ENCODE measurements at regions not wholly inside any gene's neighbourhood (a gene's known extent, or its start where the extent isn't known, plus 50 kb on each side); places are given as distances from the start of the nearest gene placed in this dataset.

DNA sequence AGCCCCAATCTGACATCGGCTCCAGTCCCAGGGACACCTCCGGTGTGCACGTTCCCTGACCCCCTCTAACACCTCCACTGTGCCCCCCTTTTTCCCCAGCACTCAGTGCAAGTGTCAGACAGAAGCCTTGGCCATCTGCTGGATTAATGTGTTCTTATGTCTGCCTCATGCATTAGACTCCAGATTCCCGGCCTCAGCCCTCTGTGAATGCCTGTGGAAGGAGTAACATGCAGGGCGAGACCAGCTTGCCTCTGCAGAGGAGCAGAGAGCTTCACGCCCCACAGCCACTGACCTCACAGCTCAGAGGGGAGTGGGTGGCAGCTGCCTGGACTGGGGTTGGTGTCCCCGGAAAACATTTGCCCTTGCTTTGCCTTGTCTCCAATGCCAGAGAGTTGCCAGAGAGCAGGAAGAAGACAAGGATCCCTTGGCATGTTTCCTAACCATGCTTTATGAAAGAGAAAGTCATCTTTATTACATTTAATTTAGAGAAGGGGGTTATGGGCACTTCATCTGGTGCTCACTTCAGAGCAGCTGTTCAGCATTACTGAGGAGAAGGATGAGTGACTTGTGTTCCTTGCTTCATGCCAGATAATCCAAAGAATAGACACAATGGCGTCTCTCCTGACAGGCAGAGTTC is 91.6 kb upstream of the CXCL12 start:
- DNase-seq (ENCODE audit: low read depth, low spot score): no peak

DNA sequence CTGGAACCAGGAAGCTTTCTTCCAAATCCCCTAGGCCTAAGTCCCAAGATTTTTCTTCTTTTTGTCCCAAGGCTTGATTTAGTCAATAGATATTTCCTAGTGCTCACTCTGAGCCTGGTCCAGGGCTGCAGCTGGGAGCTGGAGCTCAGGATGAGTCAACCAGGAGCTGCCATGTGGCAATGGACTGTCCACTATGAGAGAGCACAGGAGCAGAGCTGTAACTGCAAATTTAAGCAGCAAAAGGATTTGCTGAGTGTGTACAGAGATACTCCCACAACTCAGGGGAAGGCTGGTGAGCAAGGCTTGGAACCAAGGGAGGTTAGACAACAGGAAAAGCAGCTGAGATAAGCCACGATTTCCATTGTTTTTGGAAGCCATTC is 92.1 kb upstream of the CXCL12 start:
- DNase-seq (ENCODE audit: low read depth, low spot score): no peak

DNA sequence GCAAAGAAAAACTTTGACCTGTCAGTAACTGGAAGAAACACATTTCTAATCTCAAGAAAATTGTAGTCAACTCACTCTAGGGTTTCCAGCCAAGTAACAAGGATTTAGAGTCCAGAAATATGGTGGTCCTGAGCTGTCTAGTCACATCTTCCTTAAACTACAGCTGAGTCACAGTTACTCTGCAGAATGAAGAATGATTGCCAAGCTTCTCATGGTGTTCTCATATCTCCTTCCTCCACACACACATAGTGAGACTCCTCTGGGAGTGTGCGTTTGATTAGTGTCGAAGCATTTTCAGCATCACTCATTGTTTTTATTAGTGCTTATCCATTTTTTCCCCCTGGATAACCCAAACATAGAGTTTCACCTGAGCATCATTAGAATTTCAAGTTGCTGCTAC is 93.1 kb upstream of the CXCL12 start:
- no peak for DNase-seq (ENCODE audit: low read depth, low spot score)

DNA sequence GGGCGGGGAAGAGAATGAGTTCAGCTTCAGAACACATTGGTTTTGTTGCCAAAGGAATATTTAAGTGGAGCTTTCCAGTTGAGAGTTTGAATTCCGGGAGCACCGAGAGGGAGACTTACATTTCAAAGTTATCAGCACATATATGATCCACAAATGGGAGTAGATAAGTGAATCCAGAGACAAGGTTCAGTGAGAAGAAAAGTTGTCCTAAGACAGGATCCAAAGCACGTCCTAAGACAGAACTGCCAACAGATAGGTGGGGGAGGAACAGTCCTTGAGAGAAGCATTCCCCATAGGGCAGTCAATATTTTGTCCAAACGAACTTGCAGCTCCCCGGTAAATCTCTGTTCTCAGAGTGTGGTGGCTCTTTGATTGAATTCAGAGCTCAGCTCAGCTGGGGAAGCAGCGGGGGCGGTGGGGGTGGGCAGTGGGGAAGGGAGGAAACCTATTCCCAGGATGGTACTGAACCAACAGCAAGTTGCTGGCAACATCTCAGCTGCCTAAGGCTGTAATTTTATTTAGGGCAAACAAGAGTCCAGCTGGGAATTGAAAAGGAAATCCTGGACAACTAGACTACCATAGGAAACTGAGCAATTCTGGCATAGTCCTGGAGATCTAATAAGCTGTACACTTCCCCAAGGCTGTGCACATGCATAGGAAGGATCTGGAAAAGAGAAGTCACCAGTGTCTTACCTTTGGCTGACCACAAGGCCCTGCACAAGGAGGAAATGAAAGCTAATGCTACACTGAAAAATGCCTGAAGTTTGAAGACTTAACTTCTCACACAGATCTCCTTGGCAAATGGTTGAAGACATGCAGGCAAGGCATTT is 94.2 kb upstream of the CXCL12 start:
- DNase-seq (ENCODE audit: low read depth, low spot score): no peak

DNA sequence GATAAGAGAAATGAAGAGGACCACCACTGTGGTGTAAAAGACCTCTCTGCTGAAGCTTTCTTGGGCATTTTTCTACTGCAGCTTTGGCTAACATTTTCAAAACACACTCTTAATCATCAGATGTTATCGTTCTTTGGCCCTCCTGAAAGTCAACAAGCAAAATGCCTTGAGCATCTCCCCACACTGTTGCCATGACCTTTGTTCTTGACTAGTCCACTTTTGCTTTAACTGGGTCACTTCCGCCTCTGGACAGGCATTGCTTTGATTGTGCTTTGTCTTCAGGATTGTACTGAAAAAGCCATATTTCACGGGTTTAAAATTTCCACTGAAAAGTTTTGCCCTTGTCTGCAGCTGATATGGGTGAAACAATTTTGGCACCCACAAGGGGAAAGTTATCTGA is 107.8 kb upstream of the CXCL12 start:
- no peak for DNase-seq (ENCODE audit: low read depth, low spot score)

DNA sequence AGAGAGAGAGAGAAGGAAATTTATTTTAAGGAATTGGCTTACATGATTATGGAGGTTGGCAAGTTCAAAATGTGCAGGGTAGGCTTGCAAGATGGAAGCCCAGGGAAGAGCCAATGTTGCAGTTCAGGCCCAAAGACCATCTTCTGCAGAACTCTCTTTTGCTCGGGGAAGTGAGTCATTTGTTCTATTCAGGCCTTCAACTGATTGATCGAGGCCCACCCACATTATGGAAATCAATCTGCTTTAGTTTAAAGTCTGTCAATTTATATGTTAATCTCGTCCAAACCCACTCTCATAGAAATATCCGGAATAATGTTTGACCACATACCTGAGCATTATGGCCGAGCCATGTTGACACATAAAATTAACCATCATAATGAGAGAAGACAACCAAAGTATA is 113.3 kb upstream of the CXCL12 start:
- DNase-seq (ENCODE audit: low read depth, low spot score): no peak

DNA sequence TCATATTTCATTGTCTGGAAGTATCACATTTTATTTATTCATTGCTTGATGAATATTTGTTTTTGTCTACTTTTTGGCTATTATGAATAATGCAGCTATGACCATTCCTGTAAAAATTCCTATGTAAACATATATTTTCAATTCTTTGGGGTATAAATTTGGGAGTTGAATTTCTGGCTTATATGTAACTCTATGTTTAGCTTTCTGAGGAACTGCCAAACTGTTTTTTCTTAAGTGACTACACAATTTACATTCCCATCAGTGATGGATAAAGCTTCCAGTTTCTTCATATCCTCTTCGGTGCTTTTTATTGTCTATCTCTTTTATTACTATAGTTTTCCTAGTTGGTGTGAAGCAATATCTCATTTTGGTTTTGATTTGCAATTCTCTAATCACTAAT is 115.6 kb upstream of the CXCL12 start:
- DNase-seq (ENCODE audit: low read depth, low spot score): no peak

DNA sequence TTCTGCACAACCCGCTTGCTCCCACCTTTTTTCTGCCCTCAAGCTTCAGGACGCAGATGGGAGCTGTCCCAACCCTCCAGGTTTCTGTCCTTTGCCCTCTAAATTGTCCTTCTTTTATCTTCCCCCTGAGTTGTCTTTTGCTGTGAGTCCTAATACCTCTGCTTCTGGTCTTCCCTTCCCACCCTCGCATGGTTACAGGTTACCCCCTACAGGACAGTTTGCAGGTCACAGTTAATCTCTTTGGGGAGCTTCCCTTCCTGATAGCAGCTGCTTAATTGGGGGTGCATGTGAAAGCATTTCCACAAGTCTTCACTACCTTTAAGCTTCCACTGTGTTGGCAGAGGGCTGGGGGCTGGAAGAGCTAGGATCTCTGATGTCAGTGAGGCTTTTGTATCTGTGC is 121.5 kb upstream of the CXCL12 start:
- no peak for DNase-seq (ENCODE audit: low read depth, low spot score)

DNA sequence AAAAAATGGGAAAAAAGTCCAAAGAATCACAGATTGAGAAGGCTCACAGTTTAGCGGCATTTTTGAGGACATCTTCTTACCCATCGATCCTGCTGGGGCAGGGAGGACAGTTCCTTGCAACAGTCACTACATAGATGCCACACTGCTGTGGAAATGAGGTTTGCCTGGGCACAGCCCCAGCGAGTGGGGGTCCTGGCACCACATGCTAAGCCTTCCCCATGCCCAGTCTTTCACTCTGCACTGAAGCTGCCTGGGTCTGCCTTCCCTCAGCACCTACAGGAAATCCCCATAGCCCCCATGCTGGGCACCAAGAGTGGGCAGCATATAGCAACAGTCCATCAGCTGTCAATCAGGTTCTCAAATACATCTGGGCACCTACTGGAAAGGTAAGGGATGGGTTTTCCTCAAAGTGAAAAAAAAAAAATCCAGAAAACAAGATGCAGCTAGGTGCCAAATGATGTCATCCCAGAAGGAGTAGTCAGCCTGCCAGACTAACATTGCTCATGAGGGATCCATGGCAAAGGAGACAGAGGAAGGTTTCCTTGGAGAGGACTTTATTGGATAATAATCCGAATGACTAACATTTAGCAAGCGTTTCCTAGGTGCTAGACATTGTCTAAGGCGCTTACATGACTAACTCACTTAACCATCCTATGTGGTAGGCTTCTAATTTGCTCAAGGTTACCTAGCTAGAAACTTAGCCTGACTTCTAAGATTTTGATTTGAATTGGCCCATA is 125.7 kb upstream of the CXCL12 start:
- no peak for DNase-seq (ENCODE audit: low read depth, low spot score)

DNA sequence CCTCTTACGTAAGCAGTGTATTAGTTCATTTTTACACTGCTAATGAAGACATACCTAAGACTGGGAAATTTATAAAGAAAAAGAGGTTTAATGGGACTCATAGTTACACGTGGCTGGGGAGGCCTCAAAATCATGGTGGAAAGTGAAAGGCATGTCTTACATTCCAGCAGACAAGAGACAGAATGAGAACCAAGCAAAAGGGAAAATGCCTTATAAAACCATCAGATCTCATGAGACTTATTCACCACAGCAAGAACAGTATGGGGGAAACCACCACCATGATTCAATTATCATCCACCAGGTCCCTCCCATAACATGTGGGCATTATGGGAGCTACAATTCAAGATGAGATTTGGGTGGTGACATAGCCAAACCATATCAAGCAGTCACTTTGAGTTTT is 126.3 kb upstream of the CXCL12 start:
- no peak for DNase-seq (ENCODE audit: low read depth, low spot score)

DNA sequence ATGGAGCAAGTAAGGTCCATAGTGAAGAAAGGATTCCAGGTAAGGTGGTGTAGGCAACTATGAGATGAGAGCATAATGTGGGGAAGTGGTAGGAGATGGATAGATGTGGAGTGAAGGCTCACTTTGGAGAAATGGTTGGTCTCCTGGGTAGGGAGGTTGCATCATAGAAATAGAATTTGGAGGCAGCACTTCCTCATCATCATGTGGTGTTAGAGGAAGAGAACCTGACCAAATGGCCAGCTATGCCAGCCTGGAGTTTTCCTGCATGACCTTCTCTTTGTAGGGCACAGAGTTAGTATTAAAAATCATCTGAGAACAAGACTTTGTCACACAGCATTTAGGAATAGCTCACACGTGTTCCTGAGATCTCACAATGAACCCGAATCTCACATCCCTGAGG is 126.7 kb upstream of the CXCL12 start:
- no peak for DNase-seq (ENCODE audit: low read depth, low spot score)

DNA sequence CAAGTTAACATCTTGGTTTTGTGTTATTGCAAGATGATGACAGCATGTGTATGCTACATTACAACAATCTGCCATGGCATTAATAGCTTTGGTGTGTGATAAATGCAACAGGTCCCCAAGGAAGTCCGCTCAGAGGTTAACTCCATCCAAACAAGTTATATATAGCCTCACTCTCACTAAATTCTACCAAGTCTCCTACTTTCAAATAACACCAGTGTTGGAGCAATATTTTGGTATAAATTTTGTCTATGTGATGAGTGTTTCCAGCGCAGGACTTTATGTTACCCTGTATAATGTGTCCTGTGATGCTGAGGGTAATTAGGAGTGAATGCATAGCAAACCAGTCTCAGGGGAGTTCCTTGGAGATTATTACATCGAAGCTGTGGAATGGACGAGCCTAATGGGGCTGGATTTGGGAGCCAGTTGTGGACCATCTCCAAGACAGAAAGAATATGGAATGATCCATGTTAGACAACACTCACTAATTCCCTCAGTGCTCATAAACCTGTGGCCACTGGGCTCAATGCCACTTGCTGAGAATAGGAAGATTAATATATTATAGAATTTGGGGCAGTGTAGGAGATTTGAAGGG is 127.6 kb upstream of the CXCL12 start:
- no peak for DNase-seq (ENCODE audit: low read depth, low spot score)

DNA sequence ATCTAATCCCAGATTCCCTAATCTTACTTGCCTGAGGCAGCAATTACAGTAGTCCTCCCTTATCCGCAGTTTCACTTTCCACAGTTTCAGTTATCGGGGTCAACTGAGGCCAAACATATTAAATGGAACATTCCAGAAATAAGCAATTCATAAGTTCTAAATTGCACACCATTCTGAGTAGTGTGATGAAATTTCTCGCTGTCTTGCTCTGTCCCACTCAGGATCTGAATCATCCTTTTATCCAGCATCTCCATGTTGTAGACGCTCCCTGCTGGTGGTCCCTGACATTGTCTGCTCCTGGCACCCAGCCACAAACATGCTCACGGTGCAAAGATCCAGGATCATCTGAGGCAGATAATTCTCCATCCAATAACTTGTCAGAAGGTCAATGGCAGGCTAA is 128.7 kb upstream of the CXCL12 start:
- DNase-seq (ENCODE audit: low read depth, low spot score): no peak

DNA sequence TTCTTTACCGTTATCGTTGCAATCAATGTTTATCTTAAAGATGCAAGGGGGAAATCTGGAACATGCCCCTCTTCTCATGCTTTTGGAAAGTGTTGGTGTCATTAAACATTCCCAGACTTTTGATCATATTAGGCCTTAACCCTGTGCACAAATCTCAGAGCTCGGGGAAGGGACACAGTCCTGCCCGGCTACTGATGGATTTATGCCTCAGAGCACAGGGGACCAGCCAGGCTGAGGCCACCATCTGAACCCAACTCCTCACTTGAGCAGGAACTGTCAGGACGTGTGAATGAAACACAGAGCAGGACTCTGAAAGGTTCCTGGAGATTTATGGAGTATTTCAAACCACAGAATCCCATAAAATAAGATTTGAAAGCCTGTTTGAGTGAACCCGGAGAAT is 132.0 kb upstream of the CXCL12 start:
- DNase-seq (ENCODE audit: low read depth, low spot score): no peak

DNA sequence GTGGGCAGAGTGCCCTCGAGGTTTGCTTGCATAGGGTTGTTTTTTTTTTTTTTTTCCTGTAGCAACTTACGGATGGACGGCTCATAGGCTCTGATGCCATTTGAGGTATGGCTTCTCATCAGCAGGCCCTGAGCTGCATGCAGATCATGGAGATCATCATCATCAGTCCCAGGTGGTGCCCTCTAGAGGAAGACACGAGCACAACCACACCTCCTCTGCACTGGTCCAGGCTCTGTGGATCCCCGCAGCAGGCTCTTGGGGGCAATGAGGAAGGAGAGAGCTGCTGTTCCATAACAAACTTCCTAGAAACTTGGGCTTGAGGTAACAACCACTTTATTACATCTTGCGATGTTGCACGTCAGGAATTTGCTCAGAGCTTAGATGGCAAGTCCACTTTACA is 132.7 kb upstream of the CXCL12 start:
- no peak for DNase-seq (ENCODE audit: low read depth, low spot score)

DNA sequence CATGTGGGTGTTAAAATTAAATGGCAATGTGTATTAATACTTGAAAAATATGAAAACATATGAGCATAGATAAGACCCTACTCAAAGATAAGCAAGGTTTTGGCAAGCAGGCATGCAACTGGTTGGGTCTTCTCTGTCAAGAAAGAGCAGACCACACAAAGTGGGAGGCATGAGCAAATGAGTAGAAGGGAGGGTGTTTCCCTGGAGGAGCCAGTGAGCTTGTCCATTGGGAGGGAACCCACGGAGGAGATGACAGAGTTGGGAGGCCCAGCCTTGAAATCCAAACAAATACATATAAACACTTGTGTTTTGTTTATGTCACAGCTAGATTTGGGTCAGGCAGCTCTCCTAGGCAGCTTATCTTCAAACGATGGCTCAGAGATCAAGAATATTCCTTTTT is 134.5 kb upstream of the CXCL12 start:
- DNase-seq (ENCODE audit: low read depth, low spot score): no peak

DNA sequence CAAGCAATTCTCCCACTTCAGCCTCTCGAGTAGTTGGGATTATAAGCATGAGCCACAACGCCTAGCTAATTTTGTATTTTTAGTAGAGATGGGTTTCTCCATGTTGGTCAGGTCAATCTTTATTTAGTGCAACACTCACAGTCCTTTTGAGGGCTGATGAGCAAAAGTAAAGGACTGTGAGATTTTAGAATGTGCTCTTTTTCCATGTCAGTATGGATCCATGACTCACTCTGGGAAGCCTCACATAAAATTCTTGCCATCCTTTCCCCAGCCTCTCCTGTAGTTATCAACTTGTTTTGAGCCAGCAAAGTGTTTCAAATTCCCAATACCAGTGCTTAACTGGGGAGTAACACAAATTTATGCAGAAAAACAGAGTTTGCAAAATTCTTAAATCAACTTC is 135.8 kb upstream of the CXCL12 start:
- no peak for DNase-seq (ENCODE audit: low read depth, low spot score)

DNA sequence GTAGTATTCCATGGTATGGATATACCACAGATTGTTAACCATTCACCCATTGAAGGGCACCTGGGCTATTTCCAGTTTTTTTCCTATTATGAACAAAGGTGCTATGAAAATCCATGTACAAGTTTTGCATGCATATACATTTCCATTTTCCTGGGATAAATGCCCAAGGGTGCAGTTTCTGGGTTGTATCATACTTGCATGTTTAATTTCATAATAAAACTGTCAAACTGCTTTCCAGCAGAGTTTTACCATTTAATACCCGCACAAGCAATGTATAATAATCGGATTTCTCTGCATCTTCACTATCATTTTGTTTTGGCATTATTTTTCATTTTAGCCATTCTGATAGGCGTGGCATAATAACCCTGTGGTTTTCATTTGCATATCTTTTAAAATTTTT is 154.3 kb upstream of the CXCL12 start:
- DNase-seq (ENCODE audit: low read depth, low spot score): no peak

DNA sequence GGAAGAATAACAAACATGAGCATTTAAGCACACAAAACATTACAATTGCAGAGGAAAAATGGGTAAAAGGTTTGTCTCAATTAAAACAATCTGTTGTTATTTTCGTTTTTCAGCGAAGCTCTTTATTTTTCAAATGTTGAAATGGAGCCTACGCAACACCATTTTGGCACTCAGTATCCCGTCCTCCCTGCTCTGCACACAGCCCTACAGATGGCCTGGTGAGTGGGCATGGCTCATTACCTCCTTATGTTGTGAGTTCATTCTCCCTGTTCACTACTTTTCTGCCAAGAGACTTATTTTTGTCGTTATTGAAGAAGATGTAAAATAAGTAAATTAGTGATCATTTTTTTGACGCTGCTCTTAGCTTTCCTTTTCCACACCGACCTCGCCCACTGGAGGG is 167.8 kb upstream of the CXCL12 start:
- no peak for DNase-seq (ENCODE audit: low read depth, low spot score)

DNA sequence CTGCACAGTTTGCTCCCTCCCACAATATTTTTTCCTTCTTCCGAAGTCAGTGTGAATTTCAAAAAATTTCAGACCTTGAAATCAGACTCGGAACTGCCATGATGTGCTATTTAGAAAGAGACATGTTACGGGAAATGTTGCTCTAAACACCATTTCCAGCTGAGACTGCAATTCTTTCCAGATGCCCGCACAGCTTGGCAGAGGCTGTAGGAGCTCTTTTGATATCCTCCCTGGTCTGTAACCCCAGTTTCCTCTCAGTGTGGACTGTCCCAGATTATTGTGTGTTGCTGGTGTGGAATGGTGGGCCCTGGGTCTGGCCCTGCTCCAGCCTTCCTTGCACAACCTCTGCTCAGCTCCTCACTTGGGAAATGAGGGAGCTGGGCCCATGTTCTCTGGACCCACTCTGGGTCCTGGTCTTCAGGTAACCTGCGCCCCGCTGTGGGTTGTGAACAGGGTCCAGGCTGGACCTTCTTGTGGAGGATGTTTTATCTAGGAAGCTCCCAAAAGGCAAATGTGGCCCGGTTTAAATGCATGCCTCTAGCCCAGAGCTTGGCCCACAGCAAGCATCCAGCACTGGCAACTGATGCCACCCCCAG is 172.8 kb upstream of the CXCL12 start:
- DNase-seq (ENCODE audit: low read depth, low spot score): peak; percentile 82

DNA sequence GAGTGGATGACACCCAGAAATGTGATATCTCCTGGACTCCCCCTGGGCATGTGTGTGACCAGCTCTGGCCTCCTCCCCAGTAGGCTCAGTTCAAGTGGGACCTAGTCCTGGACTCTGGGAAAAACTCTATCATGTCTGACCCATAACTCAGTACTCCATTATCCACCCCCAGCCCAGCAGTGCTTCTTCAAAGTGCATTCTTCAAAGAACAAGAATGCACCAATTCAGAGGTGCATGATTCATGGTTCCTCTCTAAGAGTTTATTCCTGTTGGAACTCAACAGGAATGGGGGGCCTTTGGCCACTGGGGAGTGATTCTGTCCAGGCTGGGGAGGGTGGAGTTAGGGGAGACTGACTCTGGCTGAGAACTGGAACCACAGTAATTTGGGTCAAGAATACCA is 173.6 kb upstream of the CXCL12 start:
- DNase-seq (ENCODE audit: low read depth, low spot score): no peak

DNA sequence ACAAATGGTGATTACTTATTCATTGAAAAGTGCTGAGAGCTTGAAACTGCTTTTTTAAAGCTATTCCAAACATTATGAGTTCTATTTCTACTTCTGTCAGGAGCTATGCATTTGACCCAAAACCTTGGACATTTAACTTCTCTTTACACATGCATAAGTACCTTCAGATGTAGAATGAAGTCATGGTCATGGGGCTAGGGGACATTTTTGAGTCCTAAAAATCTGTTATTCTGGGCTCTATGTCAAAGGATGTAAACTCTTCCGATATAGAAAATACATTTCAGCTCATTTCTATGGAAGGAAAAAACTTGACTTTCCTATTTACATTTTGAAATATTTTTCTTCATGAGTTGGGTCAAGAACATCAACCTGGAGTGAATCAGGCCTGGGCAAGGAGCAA is 179.5 kb upstream of the CXCL12 start:
- no peak for DNase-seq (ENCODE audit: low read depth, low spot score)
